DMS53 treated with DMSO at 0.1 percent for 48 hours (cell line): ENCODE measurements at regions not wholly inside any gene's neighbourhood (a gene's known extent, or its start where the extent isn't known, plus 50 kb on each side); places are given as distances from the start of the nearest gene placed in this dataset.
"Not testable (repeated sequence)": the region's sequence is repeated elsewhere in the genome, so short reads cannot be mapped to it uniquely, and the experiment has no call there.

Source experiments
- DNase-seq: peaks from one replicate; lab custom pipeline; 2025; ENCODE audit not compliant: unreplicated experiment; lab: John Stamatoyannopoulos, UW

- DNase-seq, result no peak
These were observed 247.4 kb upstream of the HAND2 start for GRCh38 chr4:173777421-173777820.

GRCh38 chr4:173769568-173769967, 239.5 kb upstream of the HAND2 start:
- DNase-seq, result no peak

GRCh38 chr4:173767650-173768049, 237.6 kb upstream of the HAND2 start:
- no peak for DNase-seq

GRCh38 chr4:173766171-173766600, 236.2 kb upstream of the HAND2 start:
- no peak for DNase-seq

- no peak for DNase-seq
These were observed 235.7 kb upstream of the HAND2 start for GRCh38 chr4:173765751-173766150.

GRCh38 chr4:173763389-173763788, 233.4 kb upstream of the HAND2 start:
- no peak for DNase-seq

GRCh38 chr4:173761938-173762337, 231.9 kb upstream of the HAND2 start:
- no peak for DNase-seq

GRCh38 chr4:173761236-173761635, 231.2 kb upstream of the HAND2 start:
- DNase-seq, result no peak

GRCh38 chr4:173758132-173758531, 228.1 kb upstream of the HAND2 start:
- no peak for DNase-seq

- no peak for DNase-seq
These were observed 223.4 kb upstream of the HAND2 start for GRCh38 chr4:173753408-173753807.

- peak; percentile 0 for DNase-seq
These were observed 222.7 kb upstream of the HAND2 start for GRCh38 chr4:173752610-173753230.

GRCh38 chr4:173748353-173748752, 218.3 kb upstream of the HAND2 start:
- DNase-seq, result no peak

GRCh38 chr4:173747537-173748257, 217.7 kb upstream of the HAND2 start:
- no peak for DNase-seq

- DNase-seq, result no peak
These were observed 216.4 kb upstream of the HAND2 start for GRCh38 chr4:173746424-173746823.

GRCh38 chr4:173745765-173746164, 215.7 kb upstream of the HAND2 start:
- no peak for DNase-seq

GRCh38 chr4:173736840-173737239, 206.8 kb upstream of the HAND2 start:
- no peak for DNase-seq

GRCh38 chr4:173735585-173735984, 205.6 kb upstream of the HAND2 start:
- no peak for DNase-seq

GRCh38 chr4:173735049-173735448, 205.0 kb upstream of the HAND2 start:
- DNase-seq, result no peak

GRCh38 chr4:173731257-173731656, 201.2 kb upstream of the HAND2 start:
- DNase-seq, result no peak

GRCh38 chr4:173722075-173722474, 192.0 kb upstream of the HAND2 start:
- DNase-seq, result no peak

GRCh38 chr4:173718504-173718903, 188.5 kb upstream of the HAND2 start:
- DNase-seq, result not testable (repeated sequence)

GRCh38 chr4:173717581-173717980, 187.6 kb upstream of the HAND2 start:
- no peak for DNase-seq

- no peak for DNase-seq
These were observed 184.4 kb upstream of the HAND2 start for GRCh38 chr4:173714456-173714855.
